Neutrophil (primary cell): ENCODE measurements at regions not wholly inside any gene's neighbourhood (a gene's known extent, or its start where the extent isn't known, plus 50 kb on each side); places are given as distances from the start of the nearest gene placed in this dataset.

ENCODE experiments used
- H3K27ac ChIP-seq: fragments of 200-600 bp; sonication (generic); 2 replicates; pipeline ENCODE4 v1.5.1; 2016; ENCODE audit warnings: mild to moderate bottlenecking, moderate library complexity
- H3K27me3 ChIP-seq: fragments of 200-600 bp; sonication (generic); 2 replicates; pipeline ENCODE4 v1.6.0; 2016; ENCODE audit warnings: mild to moderate bottlenecking
- H3K36me3 ChIP-seq: fragments of 200-600 bp; sonication (generic); 2 replicates; pipeline ENCODE4 v1.5.1; 2017
- H3K4me1 ChIP-seq, 2 experiments: fragments of 200-600 bp in 1 of 2; sonication (generic) in 1 of 2; 1 replicate in 1 of 2; 2 replicates in 1 of 2; pipeline versions ENCODE4 v1.5.1 to v1.6.1; 2013 to 2016; ENCODE audit warnings: low read depth in 1 of 2, low read length in 1 of 2, mild to moderate bottlenecking in 1 of 2, moderate library complexity in 1 of 2; ENCODE audit not compliant: control insufficient read depth in 1 of 2, insufficient read depth in 1 of 2
- H3K4me3 ChIP-seq, 2 experiments: fragments of 200-600 bp in 1 of 2; sonication (generic) in 1 of 2; 1 replicate in 1 of 2; 2 replicates in 1 of 2; pipeline ENCODE4 v1.5.1; 2013 to 2016; ENCODE audit warnings: low read depth in 1 of 2, low read length in 1 of 2, mild to moderate bottlenecking in 1 of 2, moderate library complexity in 1 of 2
- H3K9me3 ChIP-seq: fragments of 200-600 bp; sonication (generic); 2 replicates; pipeline ENCODE4 v1.5.1; 2016
- CTCF ChIP-seq: fragments of 200-600 bp; sonication (generic); IDR thresholded peaks from 2 replicates; pipeline ENCODE4 v1.5.1; 2016; ENCODE audit warnings: antibody characterized with exemption

GRCh38 chrX:36562986-36563385, 445.2 kb upstream of the FAM47C start:
- TF ChIP-seq CTCF, result no peak
- H3K9me3 ChIP-seq, result no peaks in the 10 kb centered on the region
- H3K4me3 ChIP-seq, result no peak overlapping the region
- no peaks in the 10 kb centered on the region for H3K27me3 ChIP-seq
- no peaks in the 10 kb centered on the region for H3K36me3 ChIP-seq
- H3K27ac ChIP-seq, result no peak overlapping the region
- no peaks in the 10 kb centered on the region for H3K4me1 ChIP-seq

- Histone ChIP-seq H3K9me3 (no peaks in the 10 kb centered on the region), H3K4me1 (no peaks in the 10 kb centered on the region), H3K27me3 (no peaks in the 10 kb centered on the region), H3K27ac (no peak overlapping the region), H3K36me3 (no peaks in the 10 kb centered on the region), H3K4me3 (no peak overlapping the region)
- no peak for TF ChIP-seq CTCF
Measured at GRCh38 chrX:36568946-36569345, 439.2 kb upstream of the FAM47C start.

GRCh38 chrX:36573720-36574119, 434.4 kb upstream of the FAM47C start:
- H3K27ac ChIP-seq, result no peak overlapping the region
- no peaks in the 10 kb centered on the region for H3K36me3 ChIP-seq
- H3K9me3 ChIP-seq, result no peaks in the 10 kb centered on the region
- no peaks in the 10 kb centered on the region for H3K27me3 ChIP-seq
- H3K4me3 ChIP-seq, result no peak overlapping the region
- TF ChIP-seq CTCF, result no peak
- no peaks in the 10 kb centered on the region for H3K4me1 ChIP-seq

- Histone ChIP-seq H3K9me3 (no peaks in the 10 kb centered on the region), H3K4me1 (no peaks in the 10 kb centered on the region), H3K4me3 (no peak overlapping the region), H3K36me3 (no peaks in the 10 kb centered on the region), H3K27me3 (no peaks in the 10 kb centered on the region), H3K27ac (no peak overlapping the region)
- TF ChIP-seq CTCF, result no peak
Measured at GRCh38 chrX:36575670-36576069, 432.5 kb upstream of the FAM47C start.

GRCh38 chrX:36577006-36577405, 431.2 kb upstream of the FAM47C start:
- Histone ChIP-seq H3K27me3 (no peaks in the 10 kb centered on the region), H3K4me3 (no peak overlapping the region), H3K4me1 (no peaks in the 10 kb centered on the region), H3K36me3 (no peaks in the 10 kb centered on the region), H3K27ac (no peak overlapping the region), H3K9me3 (no peaks in the 10 kb centered on the region)
- TF ChIP-seq CTCF, result no peak

- Histone ChIP-seq H3K4me3 (no peak overlapping the region), H3K9me3 (no peaks in the 10 kb centered on the region), H3K27ac (no peak overlapping the region), H3K36me3 (no peaks in the 10 kb centered on the region), H3K27me3 (no peaks in the 10 kb centered on the region), H3K4me1 (no peaks in the 10 kb centered on the region)
- TF ChIP-seq CTCF, result no peak
Measured at GRCh38 chrX:36581030-36581429, 427.1 kb upstream of the FAM47C start.
